Testis (tissue), 2 donors: ENCODE measurements at regions not wholly inside any gene's neighbourhood (a gene's known extent, or its start where the extent isn't known, plus 50 kb on each side); places are given as distances from the start of the nearest gene placed in this dataset.

ENCODE experiments used
- DNase-seq: peaks from one replicate; pipeline ENCODE4 v3.0.0-alpha.2; 2019
- H3K27ac ChIP-seq, 2 donors: fragments of 200-600 bp; sonication (generic); one replicate each; pipeline ENCODE4 v1.5.1; 2019
- H3K27me3 ChIP-seq: fragments of 200-600 bp; sonication (generic); one replicate; pipeline ENCODE4 v1.5.1; 2019
- H3K36me3 ChIP-seq: fragments of 200-600 bp; sonication (generic); one replicate; pipeline ENCODE4 v1.5.1; 2017; ENCODE audit warnings: low read depth; ENCODE audit errors: missing control alignments
- H3K4me1 ChIP-seq: fragments of 200-600 bp; sonication (generic); one replicate; pipeline ENCODE4 v1.5.1; 2019
- H3K4me3 ChIP-seq, 2 donors: fragments of 200-600 bp; sonication (generic); one replicate each; pipeline ENCODE4 v1.5.1; 2017 to 2019
- H3K9me3 ChIP-seq: fragments of 200-600 bp; sonication (generic); one replicate; pipeline ENCODE4 v1.5.1; 2017
- CTCF ChIP-seq, 3 experiments: fragments of 450-650 bp in 2 of 3; fragments of 200-600 bp in 1 of 3; sonication (generic) in 1 of 3; IDR thresholded peaks; one replicate each; pipeline ENCODE4 v1.5.1; 2016 to 2019; ENCODE audit warnings: antibody characterized with exemption in 3 of 3, mild to moderate bottlenecking in 2 of 3, moderate library complexity in 1 of 3
- POLR2A ChIP-seq: fragments of 450-650 bp; IDR thresholded peaks from one replicate; pipeline ENCODE4 v1.6.1; 2017; ENCODE audit warnings: antibody characterized with exemption, mild to moderate bottlenecking, moderate library complexity
- WGBS, 2 donors: methylation state at CpG; one replicate each; pipeline ENCODE4 v1.1.5; 2018; 5-methylcytosine and 5-hydroxymethylcytosine counted together
- intact Hi-C: fragments of 100-400 bp; cut with DNase I; formaldehyde crosslinking; loops from one replicate; pipeline ENCODE4 v1.15.1; 2023; ENCODE audit warnings: low total_unique reads

DNA sequence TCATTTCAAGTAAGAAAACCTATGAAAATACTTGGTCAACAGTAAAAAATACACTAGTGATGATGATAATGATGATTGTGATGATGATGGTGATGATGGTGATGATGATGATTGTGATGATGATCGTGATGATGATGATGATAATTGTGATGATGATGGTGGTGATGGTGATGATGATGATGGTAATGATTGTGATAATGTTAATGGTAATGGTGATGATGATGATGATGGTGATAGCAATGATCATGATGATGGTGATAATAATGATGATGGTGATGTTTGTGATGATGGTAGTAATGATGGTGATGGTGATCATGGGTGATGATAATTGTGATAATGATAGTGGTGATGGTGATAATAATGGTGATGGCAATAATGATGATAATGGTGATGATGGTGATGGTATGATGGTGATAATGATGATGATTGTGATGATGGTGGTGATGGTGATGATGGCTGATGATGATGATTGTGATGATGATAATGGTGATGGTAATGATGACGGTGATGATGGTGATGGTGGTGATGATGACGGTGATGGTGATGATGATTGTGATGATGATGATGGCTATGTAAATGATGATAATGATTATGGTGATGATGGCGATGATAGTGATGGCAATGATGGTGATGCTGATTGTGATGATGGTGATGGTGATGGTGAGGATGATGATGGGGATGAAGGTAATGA is 62.1 kb downstream of the VCX3A start:
- 85 to 86% methylated on average over 4 of the region's 4 CpGs for WGBS, 2 donors
- no peaks in the 10 kb centered on the region for H3K4me1 ChIP-seq
- H3K4me3 ChIP-seq: no peak overlapping the region
- H3K36me3 ChIP-seq: no peaks in the 10 kb centered on the region
- no peaks in the 10 kb centered on the region for H3K27me3 ChIP-seq
- intact Hi-C loops: no loop called here
- no peak for DNase-seq
- no peaks in the 10 kb centered on the region for H3K9me3 ChIP-seq
- TF ChIP-seq POLR2A: no peak
- TF ChIP-seq CTCF (IDR thresholded peaks at IDR 0.05): no peak
- no peak overlapping the region for H3K27ac ChIP-seq

- DNase-seq: no peak
- no peaks in the 10 kb centered on the region for H3K36me3 ChIP-seq
- H3K27ac ChIP-seq: no peak overlapping the region
- no peak for TF ChIP-seq POLR2A
- TF ChIP-seq CTCF (IDR thresholded peaks at IDR 0.05): no peak
- H3K27me3 ChIP-seq: no peaks in the 10 kb centered on the region
- no peak overlapping the region for H3K4me3 ChIP-seq
- intact Hi-C loops: no loop called here
- no peaks in the 10 kb centered on the region for H3K4me1 ChIP-seq
- 49 to 79% methylated on average over 4 of the region's 4 CpGs for WGBS, 2 donors
- H3K9me3 ChIP-seq: no peaks in the 10 kb centered on the region
Observed at GRCh38 chrX:6468706-6469105, 66.2 kb downstream of the VCX3A start.

DNA sequence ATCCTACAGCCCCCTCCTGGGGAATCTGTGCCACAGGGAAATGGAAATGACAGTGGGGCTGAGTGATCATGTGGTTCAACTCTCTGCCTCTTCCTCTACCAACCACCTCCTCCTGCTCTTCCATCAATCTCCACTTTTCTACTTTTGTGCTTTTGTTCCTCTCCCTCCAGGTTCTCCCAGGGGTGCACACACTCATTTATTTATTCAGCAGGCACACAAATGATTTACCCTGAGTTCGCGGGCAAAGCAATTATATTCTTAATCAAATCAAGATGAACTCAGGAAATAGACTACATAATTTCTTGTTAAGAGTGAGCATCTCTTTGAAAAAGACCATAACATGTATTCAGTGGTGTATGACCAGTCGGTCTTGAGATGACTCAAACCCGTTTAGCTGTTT is 69.2 kb downstream of the VCX3A start:
- H3K36me3 ChIP-seq: no peaks in the 10 kb centered on the region
- intact Hi-C loops: no loop called here
- no peaks in the 10 kb centered on the region for H3K9me3 ChIP-seq
- H3K4me1 ChIP-seq: no peaks in the 10 kb centered on the region
- 78 to 80% methylated on average over 4 of the region's 4 CpGs for WGBS, 2 donors
- no peak overlapping the region for H3K4me3 ChIP-seq
- H3K27ac ChIP-seq: no peak overlapping the region
- no peaks in the 10 kb centered on the region for H3K27me3 ChIP-seq
- TF ChIP-seq POLR2A: no peak
- TF ChIP-seq CTCF (IDR thresholded peaks at IDR 0.05): no peak
- no peak for DNase-seq

GRCh38 chrX:6464726-6465125 is 70.2 kb downstream of the VCX3A start:
- TF ChIP-seq POLR2A: no peak
- no peak for TF ChIP-seq CTCF (IDR thresholded peaks at IDR 0.05)
- intact Hi-C loops: no loop called here
- H3K4me3 ChIP-seq: no peak overlapping the region
- no peaks in the 10 kb centered on the region for H3K36me3 ChIP-seq
- H3K9me3 ChIP-seq: no peaks in the 10 kb centered on the region
- DNase-seq: no peak
- 56 to 59% methylated on average over 3 to 6 of the region's 6 CpGs for WGBS, 2 donors
- no peak overlapping the region for H3K27ac ChIP-seq
- H3K27me3 ChIP-seq: no peaks in the 10 kb centered on the region
- H3K4me1 ChIP-seq: no peaks in the 10 kb centered on the region

GRCh38 chrX:6460893-6461490 is 73.9 kb downstream of the VCX3A start:
- 56 to 73% methylated on average over 6 of the region's 6 CpGs for WGBS, 2 donors
- H3K27me3 ChIP-seq: no peaks in the 10 kb centered on the region
- no peaks in the 10 kb centered on the region for H3K9me3 ChIP-seq
- intact Hi-C loops: no loop called here
- H3K27ac ChIP-seq: no peak overlapping the region
- TF ChIP-seq POLR2A (no peak), CTCF (IDR thresholded peaks at IDR 0.05) (no peak)
- H3K36me3 ChIP-seq: no peaks in the 10 kb centered on the region
- no peaks in the 10 kb centered on the region for H3K4me1 ChIP-seq
- no peak overlapping the region for H3K4me3 ChIP-seq
- no peak for DNase-seq
